ENCODE measurements at regions not wholly inside any gene's neighbourhood (a gene's known extent, or its start where the extent isn't known, plus 50 kb on each side); places are given as distances from the start of the nearest gene placed in this dataset.
A peak's percentile ranks its signal among the peaks of the same experiment; 100 is the strongest.

DNA sequence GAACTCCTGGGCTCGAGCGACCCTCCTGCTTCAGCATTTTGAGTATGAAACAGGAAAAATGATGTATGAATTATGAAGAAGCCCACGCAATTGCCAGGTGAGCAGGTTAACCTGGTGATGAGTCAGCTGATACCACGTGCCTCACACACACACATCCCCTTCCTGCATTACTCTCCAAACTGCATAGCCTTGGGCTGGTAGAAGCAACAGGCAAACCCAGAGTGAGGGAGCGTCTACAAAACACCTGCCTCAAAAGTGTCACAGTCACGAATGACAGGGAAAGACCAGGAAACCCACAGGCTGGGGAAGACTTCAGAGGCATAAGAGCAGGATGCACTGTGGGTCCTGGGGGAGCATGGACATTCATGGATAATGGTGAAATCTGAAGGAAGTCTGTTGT, 192.8 kb upstream of the IRS2 start:
- H3K27ac ChIP-seq (ENCODE audit: low read depth, low read length): no peak overlapping the region
- no peak overlapping the region for H2BK20ac ChIP-seq (ENCODE audit: low read length)
- no peak overlapping the region for H3K14ac ChIP-seq (ENCODE audit: insufficient read length)
- peak overlapping the region; percentile 71; the same call in 1 of the 2 replicates for H2AFZ ChIP-seq (ENCODE audit: low read length)
- ChIA-PET POLR2A (ENCODE audit: partially characterized antibody) (no interaction called here), CTCF (ENCODE audit: partially characterized antibody) (no interaction called here)
- H3K18ac ChIP-seq (ENCODE audit: extremely low read depth, low read length): no peak overlapping the region
- no peaks in the 10 kb centered on the region for H3K36me3 ChIP-seq (ENCODE audit: control insufficient read depth in 2 of 4, insufficient read depth in 4 of 4, low read length in 3 of 4)
- no peaks in the 10 kb centered on the region for H3K79me2 ChIP-seq (ENCODE audit: control insufficient read depth in 1 of 2, insufficient read depth in 2 of 2, low read length in 2 of 2)
- H3K27me3 ChIP-seq (replicated peaks in 1 of 4; ENCODE audit: control insufficient read depth in 3 of 4, extremely low read depth in 1 of 4, insufficient read depth in 3 of 4, low read length in 3 of 4): no peaks in the 10 kb centered on the region
- no peak for TF ChIP-seq NRF1 (IDR thresholded peaks at IDR 0.05; ENCODE audit: low read depth, low read length)
- TF ChIP-seq MAFK (IDR thresholded peaks at IDR 0.05; ENCODE audit: low read depth, low read length): no peak
- TF ChIP-seq TAF7 (optimal IDR thresholded peaks at IDR 0.05; ENCODE audit: borderline replicate concordance, low read depth, low read length): no peak
- no peak overlapping the region for H2BK12ac ChIP-seq (ENCODE audit: low read depth, low read length)
- H3K23me2 ChIP-seq (ENCODE audit: low read depth, low read length): no peaks in the 10 kb centered on the region
- no peak overlapping the region for H3K4me2 ChIP-seq (ENCODE audit: insufficient read depth in 1 of 2, low read depth in 2 of 2, low read length in 2 of 2)
- H3K4ac ChIP-seq (replicated peaks; ENCODE audit: insufficient read length, low read depth, low read length): no peak overlapping the region
- no peak overlapping the region for H3K56ac ChIP-seq (replicated peaks; ENCODE audit: insufficient read length, low read depth, low read length)
- H2BK15ac ChIP-seq (ENCODE audit: low read length): no peak overlapping the region
- 85% methylated on average over 6 of the region's 6 CpGs; no CpG with 5 or more reads in 1 of the 2 experiments for WGBS, 2 experiments (ENCODE audit: extremely low coverage in 1 of 2, insufficient coverage in 1 of 2, insufficient read length in 1 of 2, insufficient replicate concordance in 2 of 2, low coverage in 1 of 2, low lambda C conversion rate in 2 of 2, missing lambda C conversion rate in 1 of 2)
- no peak overlapping the region for H4K8ac ChIP-seq (ENCODE audit: extremely low read depth, insufficient read depth, low read length)
- no peaks in the 10 kb centered on the region for H4K20me1 ChIP-seq (replicated peaks in 1 of 2; ENCODE audit: control insufficient read depth in 1 of 2, insufficient read depth in 2 of 2, low read length in 2 of 2)
- no peak overlapping the region for H4K5ac ChIP-seq (ENCODE audit: insufficient read length, low read depth, low read length)
- no peaks in the 10 kb centered on the region for H3K4me1 ChIP-seq (replicated peaks in 1 of 4; ENCODE audit: control insufficient read depth in 3 of 4, insufficient read depth in 4 of 4, low read length in 3 of 4)
- no peaks in the 10 kb centered on the region for H3K79me1 ChIP-seq (ENCODE audit: low read depth, low read length)
- H3K4me3 ChIP-seq (ENCODE audit: extremely low read depth in 1 of 4, insufficient read depth in 2 of 4, low read depth in 3 of 4, low read length in 4 of 4): no peak overlapping the region
- DNase-seq (ENCODE audit: low read depth in 1 of 2, low spot score in 2 of 2) (no peak), FAIRE-seq (no peak)
- no peak overlapping the region for H4K91ac ChIP-seq (replicated peaks; ENCODE audit: insufficient read length, low read length)
- no peak overlapping the region for H3K9ac ChIP-seq (replicated peaks in 1 of 4; ENCODE audit: extremely low read depth in 1 of 4, low read depth in 3 of 4, low read length in 3 of 4)
- H2AK5ac ChIP-seq (ENCODE audit: low read depth, low read length): no peak overlapping the region
- H3K23ac ChIP-seq (ENCODE audit: insufficient read length): no peak overlapping the region
- H2BK120ac ChIP-seq (replicated peaks; ENCODE audit: low read depth, low read length): no peak overlapping the region
- H3K9me3 ChIP-seq (ENCODE audit: insufficient read depth in 2 of 2, low read depth in 1 of 2, low read length in 1 of 2): no peaks in the 10 kb centered on the region
- H2BK5ac ChIP-seq (ENCODE audit: low read depth, low read length): no peak overlapping the region

Data from H1 (cell line).